Stimulated activated CD8-positive, alpha-beta memory T cell treated with anti-CD3 and anti-CD28 coated beads, Interleukin-12 subunit alpha, Interleukin-12 subunit beta, amount 100 ng/mL, for 1 hour (primary cell): ENCODE measurements at regions not wholly inside any gene's neighbourhood (a gene's known extent, or its start where the extent isn't known, plus 50 kb on each side); places are given as distances from the start of the nearest gene placed in this dataset.
"Not testable (repeated sequence)": the region's sequence is repeated elsewhere in the genome, so short reads cannot be mapped to it uniquely, and the experiment has no call there.

ENCODE experiments used
- DNase-seq: peaks from one replicate; pipeline ENCODE4 v3.0.0-alpha.2; 2020; ENCODE audit warnings: low read depth

GRCh38 chr5:163885117-163885516 is 379.7 kb downstream of the MAT2B start:
- no peak for DNase-seq

DNA sequence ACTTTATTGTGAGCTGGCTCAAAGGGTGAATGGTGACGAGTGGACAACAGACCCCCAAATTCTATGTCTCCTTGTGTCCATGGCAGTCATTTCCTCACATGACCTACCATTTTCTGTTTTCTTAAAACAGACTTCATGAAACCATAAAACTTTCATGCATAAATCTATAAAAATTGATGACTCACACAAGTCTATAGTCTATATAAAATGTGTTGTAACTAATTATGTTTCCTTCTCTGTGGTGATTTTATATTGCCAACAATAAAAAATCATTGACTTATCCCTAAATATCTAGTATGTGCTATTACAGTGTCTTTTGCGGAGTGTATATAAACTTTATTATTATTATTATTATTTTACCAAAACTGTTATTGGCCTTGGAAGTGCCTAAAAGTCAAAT is 382.4 kb downstream of the MAT2B start:
- no peak for DNase-seq

- DNase-seq = no peak
Measured at GRCh38 chr5:163888366-163888765, 382.9 kb downstream of the MAT2B start.

DNA sequence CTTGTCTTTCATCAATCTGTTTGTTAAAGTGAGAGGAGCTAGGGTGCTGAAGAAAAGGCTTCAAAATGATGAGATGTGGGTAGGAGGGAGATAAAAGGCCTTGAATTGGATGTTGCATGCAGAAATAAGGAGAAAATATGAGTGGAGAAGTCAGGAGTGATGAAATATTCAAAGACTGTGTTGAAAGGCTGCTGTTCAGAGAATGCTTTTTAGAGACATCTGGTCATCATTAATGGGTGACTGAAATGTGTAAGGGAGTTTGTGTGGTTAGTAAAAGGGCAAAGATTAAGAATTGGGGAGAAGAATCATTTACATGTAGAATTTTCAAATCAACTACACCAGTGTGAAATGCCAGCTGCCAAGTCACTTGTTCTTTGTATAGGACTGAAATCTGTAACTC is 383.9 kb downstream of the MAT2B start:
- DNase-seq = no peak

DNA sequence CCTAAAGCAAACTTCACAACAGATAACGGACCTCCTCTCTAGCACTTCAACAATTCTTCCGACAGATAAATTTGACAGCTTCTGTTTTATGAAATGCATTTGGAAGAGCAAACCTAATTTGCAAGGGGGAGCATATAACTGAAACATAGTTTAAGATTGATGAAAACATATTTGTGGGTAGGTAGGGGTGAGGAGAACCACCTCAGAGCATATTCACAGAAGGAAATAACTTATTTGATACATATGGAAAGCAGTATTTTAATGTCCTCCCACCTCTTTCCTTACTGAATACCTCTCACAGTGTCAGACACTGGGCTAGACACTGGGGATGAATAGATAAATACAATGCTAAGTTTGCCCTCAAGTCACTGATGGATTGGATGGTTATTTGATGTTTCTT is 384.8 kb downstream of the MAT2B start:
- no peak for DNase-seq

- DNase-seq = no peak
Measured at GRCh38 chr5:163893281-163893680, 387.9 kb downstream of the MAT2B start.

DNA sequence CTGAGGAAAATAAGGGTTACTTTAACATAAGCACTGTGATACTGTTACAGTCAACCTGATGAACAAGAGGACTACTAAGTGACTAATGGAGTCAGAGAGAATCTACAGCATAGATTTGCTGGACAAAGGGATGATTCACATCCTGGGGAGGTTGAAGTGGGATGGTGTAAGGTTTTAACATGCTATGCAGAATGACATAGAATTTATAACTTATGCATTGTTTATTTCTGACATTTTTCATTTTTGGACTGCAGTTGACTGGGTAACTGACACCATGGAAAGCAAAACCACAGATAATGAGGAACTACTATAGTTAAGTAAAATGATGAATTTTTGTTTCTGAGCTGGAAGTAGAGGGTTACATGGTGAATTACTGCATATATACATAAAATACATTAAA is 389.2 kb downstream of the MAT2B start:
- no peak for DNase-seq

DNA sequence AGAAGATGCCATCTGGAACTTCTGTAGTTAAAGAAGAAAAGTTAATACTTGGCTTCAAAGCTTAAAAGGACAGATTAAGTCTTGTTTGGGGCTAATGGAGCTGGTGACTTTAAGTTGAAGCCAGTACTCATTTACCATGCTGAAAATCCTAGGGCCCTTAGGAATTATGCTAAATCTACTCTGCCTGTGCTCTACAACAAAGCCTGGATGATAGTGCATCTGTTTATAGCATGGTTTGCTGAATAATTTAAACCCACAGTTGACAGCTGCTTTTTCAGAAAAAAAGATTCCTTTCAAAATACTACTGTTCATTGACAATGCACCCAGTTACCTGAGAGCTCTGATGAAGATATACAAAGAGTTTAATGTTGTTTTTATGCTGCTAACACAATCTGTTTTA is 393.5 kb downstream of the MAT2B start:
- no peak for DNase-seq

- not testable (repeated sequence) for DNase-seq
Measured at GRCh38 chr5:163907783-163908182, 402.4 kb downstream of the MAT2B start.

- DNase-seq = no peak
Measured at GRCh38 chr5:163908253-163908652, 402.8 kb downstream of the MAT2B start.

DNA sequence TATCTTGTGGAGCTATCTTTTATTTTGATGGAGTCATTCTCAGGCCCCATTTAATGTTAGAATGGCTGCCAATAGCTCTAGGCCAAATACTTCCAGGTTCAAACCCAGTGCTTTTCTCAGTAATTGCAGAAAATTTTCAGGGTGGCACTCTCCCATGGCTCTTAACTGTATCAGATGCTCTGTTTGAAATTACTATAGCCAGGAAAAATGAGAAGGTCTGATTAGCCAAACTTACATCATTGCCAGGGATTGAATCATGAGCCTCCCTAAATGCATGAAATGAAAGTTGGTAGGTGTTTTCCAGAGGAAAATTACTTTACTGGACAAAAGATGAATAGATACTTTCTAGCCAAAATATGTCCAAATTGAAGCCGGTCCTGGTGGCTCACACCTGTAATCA is 404.8 kb downstream of the MAT2B start:
- no peak for DNase-seq

DNA sequence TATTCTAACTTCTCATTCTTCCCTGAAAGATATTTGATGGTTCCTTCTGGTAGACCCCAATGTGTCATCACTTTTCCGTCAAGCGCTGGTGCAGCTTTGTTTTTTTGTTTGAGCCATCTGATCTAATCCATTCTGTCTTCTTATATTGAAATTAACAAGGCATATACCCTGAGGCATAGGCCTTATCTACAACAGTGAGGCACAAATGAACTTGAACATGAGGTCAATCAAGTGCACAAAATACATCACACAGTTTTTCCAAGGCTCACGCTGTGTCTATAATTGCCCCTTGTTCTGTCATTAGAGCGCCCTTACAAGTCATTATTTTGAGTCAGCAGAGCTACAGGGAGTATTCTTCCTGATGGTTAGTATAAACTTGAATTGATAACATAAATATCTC is 406.6 kb downstream of the MAT2B start:
- no peak for DNase-seq

- no peak for DNase-seq
Measured at GRCh38 chr5:163913548-163913947, 408.1 kb downstream of the MAT2B start.

DNA sequence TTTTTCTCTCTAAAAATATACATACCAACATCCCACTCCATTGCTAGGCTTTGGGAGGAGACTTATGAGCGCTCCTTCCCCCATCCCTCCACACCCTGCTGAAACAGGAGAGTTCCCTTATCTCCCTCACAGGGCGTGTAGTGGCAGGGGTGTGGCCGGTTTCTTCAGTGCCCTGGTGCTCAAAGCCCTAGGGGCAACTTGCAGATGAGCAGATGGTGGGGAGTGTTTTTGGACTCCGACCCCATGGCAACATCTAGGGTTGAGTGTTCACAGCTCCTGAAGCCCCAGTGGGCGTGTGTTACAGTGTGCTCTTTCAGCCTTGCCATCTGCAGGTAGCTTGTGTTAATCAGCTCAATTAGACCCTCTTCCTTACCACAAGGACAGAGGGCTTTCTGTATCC is 409.5 kb downstream of the MAT2B start:
- no peak for DNase-seq

DNA sequence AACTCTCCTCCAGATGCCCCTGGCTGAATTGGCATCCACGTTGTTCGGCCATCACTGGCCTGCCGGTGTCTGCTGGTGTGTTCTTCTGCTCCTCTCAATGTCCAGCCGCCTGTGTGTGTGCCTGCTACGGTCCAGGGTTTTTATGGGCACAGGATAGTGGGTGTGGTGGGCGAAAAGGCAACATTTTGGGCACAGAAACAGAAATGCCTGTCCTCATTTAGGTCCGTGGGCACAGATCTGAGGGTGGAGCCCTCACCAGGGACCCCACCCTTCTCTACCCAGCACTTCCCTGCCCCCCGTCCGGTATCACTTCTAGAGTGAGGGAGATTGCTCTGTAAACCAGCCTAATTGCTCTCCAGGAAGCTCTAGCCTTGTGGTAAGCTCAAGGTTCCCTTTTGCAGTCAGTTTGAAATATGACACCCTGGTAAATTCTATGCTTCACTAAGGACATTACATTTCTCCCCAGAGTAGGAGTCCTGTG is 410.1 kb downstream of the MAT2B start:
- no peak for DNase-seq

GRCh38 chr5:163916376-163916775 is 411.0 kb downstream of the MAT2B start:
- no peak for DNase-seq

GRCh38 chr5:163916861-163917260 is 411.4 kb downstream of the MAT2B start:
- no peak for DNase-seq

DNA sequence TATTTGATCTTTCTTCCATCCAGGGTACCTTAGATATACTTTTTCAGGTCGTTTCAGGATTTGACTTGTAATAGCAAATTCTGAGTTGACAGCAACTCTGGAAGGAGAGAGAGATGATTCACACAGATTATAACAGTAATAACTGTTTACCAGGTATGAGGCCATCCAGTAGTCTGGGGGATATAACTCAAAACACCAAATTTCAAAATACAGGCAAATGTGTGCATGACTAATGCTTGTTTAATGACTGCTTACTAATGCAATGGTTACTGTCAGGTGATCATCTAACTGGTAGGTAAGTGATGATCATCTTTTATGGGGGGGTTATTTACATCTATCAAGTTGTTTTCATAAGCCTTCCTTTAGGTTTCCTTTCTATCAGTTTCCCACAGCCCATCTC is 412.3 kb downstream of the MAT2B start:
- DNase-seq = no peak

DNA sequence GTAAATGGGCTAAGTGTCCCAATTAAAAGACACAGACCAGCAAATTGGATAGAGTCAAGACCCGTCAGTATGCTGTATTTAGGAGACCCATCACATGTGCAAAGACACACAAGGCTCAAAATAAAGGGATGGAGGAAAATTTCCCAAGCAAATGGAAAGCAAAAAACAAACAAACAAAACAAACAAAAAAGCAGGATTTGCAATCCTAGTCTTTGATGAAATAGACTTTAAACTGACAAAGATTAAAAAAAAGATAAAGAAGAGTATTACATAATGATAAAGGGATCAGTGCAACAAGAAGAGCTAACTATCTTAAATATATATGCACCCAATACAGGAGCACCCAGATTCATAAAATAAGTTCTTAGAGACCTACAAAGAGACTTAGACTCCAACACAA is 429.6 kb downstream of the MAT2B start:
- DNase-seq = not testable (repeated sequence)

DNA sequence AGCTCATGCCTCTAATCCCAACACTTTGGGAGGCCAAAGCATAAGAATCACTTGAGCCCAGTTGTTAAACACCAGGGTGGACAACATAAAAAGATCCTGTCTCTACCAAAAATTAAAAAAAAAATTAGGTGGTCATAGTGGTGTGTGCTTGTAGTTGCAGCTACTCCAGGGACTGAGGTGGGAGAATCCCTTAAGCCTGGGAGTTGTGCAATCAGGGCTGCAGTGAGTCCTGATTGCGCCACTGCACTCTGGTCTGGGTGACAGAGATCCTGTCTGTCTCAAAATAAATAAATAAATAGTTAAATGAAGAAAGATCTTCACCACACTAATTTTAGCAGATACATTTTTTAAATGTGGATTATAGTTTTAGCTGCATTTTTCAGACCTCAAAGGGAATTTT is 433.2 kb downstream of the MAT2B start:
- DNase-seq = no peak

- no peak for DNase-seq
Measured at GRCh38 chr5:163941079-163941478, 435.7 kb downstream of the MAT2B start.

DNA sequence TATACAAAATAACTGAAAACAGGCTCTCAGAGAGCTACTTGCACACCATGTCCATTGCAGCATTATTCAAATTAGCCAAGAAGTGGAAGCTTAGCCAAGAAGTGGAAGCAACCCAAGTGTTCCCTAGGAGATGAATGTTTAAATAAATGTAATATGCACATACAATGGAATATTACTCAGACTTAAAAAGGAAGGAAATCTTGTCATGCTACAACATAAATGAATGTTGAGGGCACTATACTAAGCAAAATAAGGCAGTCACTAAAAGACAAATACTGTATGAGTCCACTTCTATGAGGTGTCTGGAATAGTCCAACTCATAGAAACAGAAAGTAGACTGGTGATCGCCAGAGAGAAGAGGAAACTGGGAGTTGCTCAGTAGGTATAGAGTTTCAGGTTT is 438.1 kb downstream of the MAT2B start:
- DNase-seq = no peak

- no peak for DNase-seq
Measured at GRCh38 chr5:163944738-163945137, 439.3 kb downstream of the MAT2B start.

DNA sequence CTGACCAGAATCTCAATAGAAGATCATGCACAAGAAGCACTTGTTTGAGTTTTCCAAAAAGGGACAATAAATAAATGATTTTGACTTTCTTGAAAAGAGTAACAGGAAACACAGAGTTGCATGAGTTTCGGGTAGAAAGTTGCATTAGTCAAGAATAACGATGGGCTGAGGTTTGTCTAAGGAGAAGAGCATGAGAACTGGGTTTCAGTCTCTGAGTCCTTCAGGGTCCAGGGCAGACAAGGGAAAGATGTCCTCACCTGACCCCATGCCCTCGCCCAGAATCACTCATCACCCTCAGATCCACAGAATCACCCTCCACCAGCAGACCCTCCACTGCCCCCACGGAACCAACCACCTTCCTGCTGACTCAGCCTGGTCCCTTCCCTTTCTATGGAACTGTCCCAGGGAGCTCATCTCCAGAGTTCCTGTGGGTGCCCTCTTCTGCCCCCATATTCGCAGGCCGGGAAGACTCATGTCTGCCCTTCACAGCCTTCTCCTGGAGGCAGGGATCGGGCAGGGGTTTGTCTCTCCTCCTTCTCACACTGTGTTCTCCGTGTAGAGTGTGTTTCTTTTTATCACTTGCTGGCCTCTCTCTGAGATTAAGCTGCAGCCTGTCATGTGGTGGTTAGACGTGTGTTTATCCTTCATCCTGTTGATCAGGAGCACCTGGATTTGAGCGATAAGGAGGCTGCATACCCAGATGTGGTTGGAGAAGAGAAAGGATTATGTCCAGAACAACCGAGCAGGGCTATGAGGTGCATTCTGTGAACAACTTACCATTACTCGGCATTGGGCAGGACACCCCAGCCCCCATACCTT is 442.6 kb downstream of the MAT2B start:
- no peak for DNase-seq
